ENCODE measurements at regions not wholly inside any gene's neighbourhood (a gene's known extent, or its start where the extent isn't known, plus 50 kb on each side); places are given as distances from the start of the nearest gene placed in this dataset.

DNA sequence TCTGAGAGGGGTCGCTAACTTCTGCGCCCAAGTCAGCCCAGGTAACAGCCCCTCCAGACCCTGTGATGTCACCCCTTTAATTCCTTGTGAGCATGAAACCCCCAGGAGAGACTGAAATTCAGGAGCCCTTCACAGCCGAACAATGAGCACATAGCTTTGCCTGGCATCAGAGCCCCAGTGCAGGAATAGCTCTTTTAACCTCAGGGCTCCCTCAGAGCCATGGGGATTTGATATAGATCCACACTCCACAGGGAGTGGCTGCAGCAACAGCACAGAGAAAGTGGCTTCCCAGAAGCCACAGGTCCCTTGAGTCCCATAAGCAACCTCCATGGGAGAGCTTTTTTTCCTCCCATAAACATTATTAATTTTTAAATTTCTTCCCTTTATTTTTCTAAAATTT, 150.0 kb upstream of the MARCKS start:
- TF ChIP-seq, protein P1, sequence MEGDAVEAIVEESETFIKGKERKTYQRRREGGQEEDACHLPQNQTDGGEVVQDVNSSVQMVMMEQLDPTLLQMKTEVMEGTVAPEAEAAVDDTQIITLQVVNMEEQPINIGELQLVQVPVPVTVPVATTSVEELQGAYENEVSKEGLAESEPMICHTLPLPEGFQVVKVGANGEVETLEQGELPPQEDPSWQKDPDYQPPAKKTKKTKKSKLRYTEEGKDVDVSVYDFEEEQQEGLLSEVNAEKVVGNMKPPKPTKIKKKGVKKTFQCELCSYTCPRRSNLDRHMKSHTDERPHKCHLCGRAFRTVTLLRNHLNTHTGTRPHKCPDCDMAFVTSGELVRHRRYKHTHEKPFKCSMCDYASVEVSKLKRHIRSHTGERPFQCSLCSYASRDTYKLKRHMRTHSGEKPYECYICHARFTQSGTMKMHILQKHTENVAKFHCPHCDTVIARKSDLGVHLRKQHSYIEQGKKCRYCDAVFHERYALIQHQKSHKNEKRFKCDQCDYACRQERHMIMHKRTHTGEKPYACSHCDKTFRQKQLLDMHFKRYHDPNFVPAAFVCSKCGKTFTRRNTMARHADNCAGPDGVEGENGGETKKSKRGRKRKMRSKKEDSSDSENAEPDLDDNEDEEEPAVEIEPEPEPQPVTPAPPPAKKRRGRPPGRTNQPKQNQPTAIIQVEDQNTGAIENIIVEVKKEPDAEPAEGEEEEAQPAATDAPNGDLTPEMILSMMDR (IDR thresholded peaks at IDR 0.05; ENCODE audit: insufficient read depth, low read length, missing control alignments) = no peak
- POLR2A ChIA-PET = no interaction called here
- no peak overlapping the region for H3K4me3 ChIP-seq (ENCODE audit: low read depth, low read length)
- no peak for DNase-seq (ENCODE audit: low read depth, low spot score)
- CTCF ChIA-PET = interaction anchor here (0.9 kb wide), 1 partner anchor 13 kb away, joined by 3 read pairs; no protein-coding TSS in a partner anchor

DNA sequence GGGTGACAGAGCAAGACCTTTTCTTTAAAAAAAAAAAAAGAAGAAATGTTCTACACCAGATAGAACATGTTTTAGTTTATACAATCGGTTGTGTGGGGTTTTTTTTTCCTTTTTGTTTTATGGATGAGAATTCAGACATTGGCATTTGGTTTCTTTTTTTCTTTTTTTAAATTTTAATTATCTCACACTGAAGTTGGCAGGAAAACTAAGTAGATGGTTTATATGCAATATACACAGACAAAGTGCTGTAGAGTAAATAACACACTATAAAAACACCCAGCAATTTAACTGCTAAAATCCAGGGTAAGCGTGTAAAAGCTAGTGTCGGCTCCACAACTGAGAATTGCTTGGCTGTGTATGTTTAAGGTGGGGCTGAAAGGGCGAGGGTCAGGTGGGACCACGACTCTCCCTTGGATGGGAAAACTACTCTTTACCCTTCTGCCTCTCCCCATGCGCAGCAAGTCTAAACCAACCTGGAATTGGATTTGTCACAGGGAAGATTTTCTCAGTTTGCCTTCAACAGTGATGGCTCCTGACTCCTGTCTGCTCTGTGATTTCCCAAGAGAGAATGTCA, 147.1 kb upstream of the MARCKS start:
- TF ChIP-seq, protein P1 (IDR thresholded peaks at IDR 0.05; ENCODE audit: insufficient read depth, low read length, missing control alignments) = no peak
- CTCF ChIA-PET = no interaction called here
- no peak overlapping the region for H3K4me3 ChIP-seq (ENCODE audit: low read depth, low read length)
- DNase-seq (ENCODE audit: low read depth, low spot score) = no peak
- POLR2A ChIA-PET = no interaction called here

DNA sequence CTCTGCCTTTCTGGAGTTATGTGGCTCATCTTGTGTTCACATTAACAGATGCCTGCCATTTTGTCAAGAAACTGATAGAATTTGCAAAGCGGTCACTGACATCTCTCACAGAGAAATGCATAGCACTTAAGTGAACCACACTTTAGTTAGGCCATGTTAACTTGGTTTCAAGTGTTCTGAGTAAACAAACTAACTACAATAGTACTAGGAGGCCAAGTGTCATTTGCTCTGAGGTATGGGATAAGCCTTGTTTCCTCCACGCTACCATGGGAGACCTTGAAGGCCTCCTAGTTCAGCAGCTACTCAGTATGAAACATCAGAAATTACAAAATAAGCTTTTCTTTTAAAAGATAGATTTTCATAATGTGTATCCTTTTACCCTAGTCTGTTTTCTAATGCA, 143.5 kb upstream of the MARCKS start:
- DNase-seq (ENCODE audit: low read depth, low spot score) = no peak
- no peak overlapping the region for H3K4me3 ChIP-seq (ENCODE audit: low read depth, low read length)
- TF ChIP-seq, protein P1 (IDR thresholded peaks at IDR 0.05; ENCODE audit: insufficient read depth, low read length, missing control alignments) = no peak
- ChIA-PET POLR2A (no interaction called here), CTCF (no interaction called here)

DNA sequence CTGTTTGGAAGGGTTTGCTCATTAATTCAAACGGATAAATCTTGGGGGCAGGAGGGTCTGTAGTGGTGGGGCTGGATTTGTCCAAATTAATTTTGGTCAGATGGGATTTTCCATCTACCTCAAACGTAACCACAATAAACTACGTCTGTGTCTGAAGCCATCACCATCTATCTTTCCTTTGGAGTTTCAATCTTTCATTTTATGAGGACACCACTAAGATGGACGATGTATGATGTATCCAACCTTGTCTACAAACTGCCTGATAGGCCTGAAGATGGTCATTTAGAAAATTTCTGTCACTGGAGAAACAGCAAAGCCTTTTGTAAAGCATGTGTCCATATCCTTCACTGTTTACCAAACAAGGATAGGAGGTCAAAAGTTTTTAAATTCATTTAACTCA, 138.6 kb upstream of the MARCKS start:
- ChIA-PET POLR2A (no interaction called here), CTCF (no interaction called here)
- TF ChIP-seq, protein P1 (IDR thresholded peaks at IDR 0.05; ENCODE audit: insufficient read depth, low read length, missing control alignments) = no peak
- no peak for DNase-seq (ENCODE audit: low read depth, low spot score)
- no peak overlapping the region for H3K4me3 ChIP-seq (ENCODE audit: low read depth, low read length)

DNA sequence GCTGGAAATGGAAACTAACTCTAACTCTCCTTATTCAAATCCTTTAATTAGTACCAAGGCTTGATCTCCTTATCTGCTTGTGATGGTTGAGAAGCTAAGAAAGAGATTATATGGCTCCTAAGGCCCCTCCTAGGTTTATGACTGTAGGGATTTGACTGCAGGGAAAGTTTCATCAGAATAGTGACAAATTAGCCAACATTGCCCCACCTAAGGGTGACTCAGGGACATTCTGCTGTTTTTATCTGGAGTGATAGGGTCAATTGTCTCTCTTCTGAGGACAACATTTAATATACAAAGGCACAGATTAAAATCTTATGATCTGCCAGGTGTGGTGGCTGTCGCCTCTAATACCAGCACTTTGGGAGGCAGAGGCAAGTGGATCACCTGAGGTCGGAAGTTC, 138.1 kb upstream of the MARCKS start:
- no peak for DNase-seq (ENCODE audit: low read depth, low spot score)
- ChIA-PET POLR2A (no interaction called here), CTCF (no interaction called here)
- H3K4me3 ChIP-seq (ENCODE audit: low read depth, low read length) = no peak overlapping the region
- TF ChIP-seq, protein P1 (IDR thresholded peaks at IDR 0.05; ENCODE audit: insufficient read depth, low read length, missing control alignments) = no peak

DNA sequence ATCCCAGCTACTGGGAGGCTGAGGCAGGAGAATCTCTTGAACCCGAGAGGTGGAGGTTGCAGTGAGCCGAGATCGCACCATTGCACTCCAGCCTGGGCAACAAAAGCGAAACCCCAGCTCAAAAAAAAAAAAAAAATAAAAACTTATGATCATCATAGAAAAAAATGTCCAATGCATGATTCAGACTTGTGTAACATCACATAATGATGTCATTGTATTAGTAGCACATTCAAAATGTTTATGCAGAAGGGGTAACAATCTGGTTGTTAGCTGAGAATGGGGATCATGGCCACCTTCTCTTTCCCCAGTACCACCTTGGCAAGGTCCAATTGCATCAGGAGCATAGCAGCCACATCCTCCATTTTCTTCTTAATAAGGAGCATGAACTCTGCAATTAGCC, 137.6 kb upstream of the MARCKS start:
- ChIA-PET POLR2A (no interaction called here), CTCF (interaction anchor here (1.0 kb wide), 1 partner anchor 12 kb away, joined by 3 read pairs; no protein-coding TSS in a partner anchor)
- TF ChIP-seq, protein P1 (IDR thresholded peaks at IDR 0.05; ENCODE audit: insufficient read depth, low read length, missing control alignments) = no peak
- no peak for DNase-seq (ENCODE audit: low read depth, low spot score)
- no peak overlapping the region for H3K4me3 ChIP-seq (ENCODE audit: low read depth, low read length)
